Spleen (tissue), 7 donors: ENCODE measurements at regions not wholly inside any gene's neighbourhood (a gene's known extent, or its start where the extent isn't known, plus 50 kb on each side); places are given as distances from the start of the nearest gene placed in this dataset.
"Not testable (repeated sequence)": the region's sequence is repeated elsewhere in the genome, so short reads cannot be mapped to it uniquely, and the experiment has no call there.

Experiments used
- CTCF ChIP-seq, 11 experiments: fragments of 200-600 bp in 7 of 11; fragments of 450-650 bp in 4 of 11; sonication (generic) in 4 of 11; IDR thresholded peaks in 8 of 11; conservative IDR thresholded peaks in 3 of 11; 1 replicate in 7 of 11; 2 replicates in 4 of 11; pipeline versions ENCODE4 v1.4.0 to v1.8.0; 2016 to 2021; ENCODE audit warnings: antibody characterized with exemption in 11 of 11, inconsistent platforms in 4 of 11, mild to moderate bottlenecking in 1 of 11
- POLR2A ChIP-seq, 3 donors: fragments of 450-650 bp; IDR thresholded peaks; one replicate each; pipeline ENCODE4 v1.5.1; 2017; ENCODE audit warnings: antibody characterized with exemption in 3 of 3, mild to moderate bottlenecking in 1 of 3
- POLR2AphosphoS5 ChIP-seq, 3 donors: sonication (generic); formaldehyde crosslinking; IDR thresholded peaks; one replicate each; pipeline ENCODE4 v1.5.1; 2017; ENCODE audit warnings: antibody characterized with exemption in 3 of 3
- donor health status: DM: no; HTN: no; CAD: no; lungs with moderate emphysema.
- donor health status: DM: no; HTN: no; CAD: no.
- donor health status: DM: no; HTN: no; CAD: no.

GRCh38 chrX:104457130-104457529 lies 108.9 kb upstream of the IL1RAPL2 start:
- not testable (repeated sequence) for TF ChIP-seq POLR2AphosphoS5 (IDR thresholded peaks at IDR 0.05); CTCF (IDR thresholded peaks at IDR 0.05 in 8 of 11, conservative IDR thresholded peaks at IDR 0.05 in 3 of 11); POLR2A (IDR thresholded peaks at IDR 0.05)
